NCI-H1930 (cell line): ENCODE measurements at regions not wholly inside any gene's neighbourhood (a gene's known extent, or its start where the extent isn't known, plus 50 kb on each side); places are given as distances from the start of the nearest gene placed in this dataset.

Experiments used
- DNase-seq, 2 experiments: peaks; one replicate each; lab custom pipeline; 2025; lab: John Stamatoyannopoulos, UW

DNA sequence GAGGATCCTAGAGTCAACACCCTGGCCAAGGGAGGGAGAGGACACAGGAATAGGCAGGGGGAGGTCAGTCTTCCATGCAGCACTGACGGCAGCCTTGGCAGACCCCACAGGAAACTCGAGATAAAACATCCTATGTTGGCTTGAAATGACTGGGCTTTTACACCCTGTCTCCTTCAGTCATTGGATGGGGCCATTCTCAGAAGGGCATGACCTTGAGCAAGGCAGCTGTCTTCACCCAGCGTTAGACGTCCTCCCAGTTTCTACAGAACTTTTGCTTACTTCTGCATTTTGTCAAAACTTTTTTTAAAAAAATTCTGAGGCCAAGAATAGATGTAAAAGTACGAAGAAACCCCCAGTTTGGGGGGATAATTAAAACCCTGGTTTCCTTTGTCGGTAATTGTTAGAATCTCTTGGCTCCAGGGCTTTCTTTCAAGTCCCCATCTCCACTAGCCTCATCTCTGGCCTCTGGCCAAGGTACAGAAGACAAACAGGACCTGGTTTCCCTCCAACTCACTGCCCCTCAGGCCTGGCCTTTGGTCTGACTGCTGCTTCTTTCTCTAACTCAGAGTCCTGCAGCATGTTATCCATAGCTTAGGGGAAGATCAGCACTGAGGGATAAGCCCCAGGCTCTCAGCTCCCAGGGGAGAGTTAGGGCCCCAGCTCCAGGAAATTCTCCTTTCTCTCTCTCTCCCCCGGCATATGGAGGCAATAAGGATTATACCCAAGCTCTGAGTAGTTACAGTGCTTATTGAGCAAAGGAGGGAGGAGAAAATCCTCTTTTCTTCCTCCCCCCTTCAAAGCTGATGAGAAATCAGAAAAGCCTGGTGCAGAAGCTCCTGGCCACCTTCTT, 51.6 kb upstream of the KCND3 start:
- no peak for DNase-seq

DNA sequence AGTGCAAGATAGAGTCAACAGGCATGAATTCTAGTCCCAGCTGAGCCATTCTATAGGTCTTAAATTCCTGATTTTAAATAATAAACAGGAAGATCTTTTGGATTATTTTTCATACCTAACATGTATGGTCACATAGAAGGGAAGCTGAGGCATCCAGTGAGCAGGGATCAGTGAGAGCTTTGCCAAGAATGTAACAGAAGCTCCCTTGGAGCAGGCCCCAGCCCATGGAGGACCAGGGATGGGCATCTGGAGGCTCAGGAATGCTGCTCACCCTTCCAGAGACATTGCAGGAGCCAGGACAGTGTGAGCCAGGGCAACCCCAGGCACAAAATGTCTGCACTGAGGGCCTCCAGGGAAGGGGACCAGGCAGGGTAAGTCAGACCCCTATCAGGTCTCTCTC, 54.4 kb upstream of the KCND3 start:
- no peak for DNase-seq

DNA sequence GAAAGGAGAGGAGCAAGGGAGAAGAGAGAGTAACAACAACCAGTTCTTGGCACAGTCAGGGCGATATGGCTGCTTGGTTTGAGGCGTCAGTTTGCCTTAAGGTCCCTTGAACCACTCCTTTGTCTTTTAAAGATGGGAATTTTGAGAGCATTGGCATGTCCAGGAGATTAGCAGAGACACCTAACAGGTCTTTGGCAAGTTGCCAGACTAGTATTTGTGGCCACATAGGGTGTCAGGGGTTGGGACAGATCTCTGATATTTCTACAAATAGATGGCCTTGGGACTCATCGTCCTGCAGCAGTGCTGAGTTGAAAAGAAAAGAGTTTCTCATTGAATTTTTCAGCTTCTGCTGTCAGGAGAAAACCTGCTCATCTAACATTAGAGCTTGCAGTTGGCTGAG, 55.3 kb upstream of the KCND3 start:
- DNase-seq = no peak

DNA sequence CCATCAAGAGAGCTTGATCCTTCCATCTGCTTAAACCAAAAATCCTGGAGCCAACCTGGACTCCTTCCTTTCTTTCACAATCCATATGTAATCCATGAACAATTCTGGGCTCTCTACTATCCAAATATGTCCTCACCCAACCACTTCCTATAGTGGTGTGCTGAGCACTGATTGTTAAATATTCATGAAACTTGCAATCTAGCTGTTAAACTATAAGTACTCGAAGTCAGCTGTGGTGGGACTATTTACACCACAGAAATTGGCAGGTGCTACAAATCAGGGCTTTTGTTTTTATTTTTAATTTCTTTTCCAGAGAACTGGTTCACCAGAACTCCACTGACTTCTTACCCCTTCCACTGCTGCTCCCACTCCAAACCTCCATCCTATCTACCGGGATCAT, 57.2 kb upstream of the KCND3 start:
- DNase-seq = no peak

DNA sequence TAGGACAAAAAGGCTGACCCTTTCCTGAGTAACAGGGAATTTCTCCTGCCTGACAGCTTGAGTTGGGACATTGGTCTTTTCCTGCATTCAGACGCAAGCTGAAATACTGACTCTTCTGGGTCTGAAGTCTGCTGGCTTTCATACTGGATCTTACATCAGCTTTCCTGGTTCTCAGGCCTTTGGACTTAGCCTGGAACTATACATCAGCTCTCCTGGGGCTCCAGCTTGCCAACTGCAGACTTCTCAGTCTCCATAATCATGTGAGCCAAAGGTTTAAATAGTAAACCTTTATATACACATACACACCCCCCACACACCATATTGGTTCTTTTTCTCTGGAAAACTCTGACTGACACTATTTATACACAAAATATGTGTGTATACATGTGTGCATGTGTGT, 59.0 kb upstream of the KCND3 start:
- DNase-seq = no peak

DNA sequence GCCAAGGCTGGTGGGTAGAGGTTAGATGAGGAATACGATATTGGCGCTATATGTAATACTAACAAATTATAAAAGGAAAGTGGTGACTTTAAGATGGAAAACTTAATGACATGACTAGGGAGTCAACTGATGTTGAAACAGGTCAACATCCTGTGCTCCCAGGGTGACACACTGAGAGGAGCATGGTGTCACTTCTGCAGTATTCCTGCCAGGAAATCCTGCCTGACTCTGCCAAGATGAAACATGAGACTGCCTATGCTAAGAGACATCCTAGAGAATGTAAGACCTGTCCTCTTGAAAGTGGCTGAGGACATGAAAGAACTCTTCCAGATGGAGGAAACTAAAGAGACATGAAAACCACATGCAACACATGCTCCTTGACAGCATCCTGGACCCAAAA, 65.0 kb upstream of the KCND3 start:
- no peak for DNase-seq

DNA sequence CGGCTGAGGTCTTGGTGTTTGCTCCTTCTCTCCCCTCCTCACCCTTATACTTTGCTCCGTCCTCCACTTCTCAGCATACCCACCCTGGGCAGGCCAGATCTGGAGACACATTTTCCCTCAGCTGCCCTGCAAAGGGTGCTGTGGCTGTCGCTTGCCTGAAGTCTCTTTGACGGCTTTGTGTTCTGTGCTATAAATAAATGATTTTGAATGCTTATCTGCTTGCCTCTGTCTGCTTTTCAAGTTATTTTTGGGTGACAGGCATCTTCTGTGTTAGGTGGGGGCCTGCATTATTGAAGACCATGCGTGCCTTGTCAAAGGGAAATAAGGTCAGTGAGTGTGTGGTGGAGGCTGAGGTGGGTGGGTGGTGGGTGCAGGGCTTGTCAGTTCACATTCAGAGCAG, 66.9 kb upstream of the KCND3 start:
- no peak for DNase-seq

DNA sequence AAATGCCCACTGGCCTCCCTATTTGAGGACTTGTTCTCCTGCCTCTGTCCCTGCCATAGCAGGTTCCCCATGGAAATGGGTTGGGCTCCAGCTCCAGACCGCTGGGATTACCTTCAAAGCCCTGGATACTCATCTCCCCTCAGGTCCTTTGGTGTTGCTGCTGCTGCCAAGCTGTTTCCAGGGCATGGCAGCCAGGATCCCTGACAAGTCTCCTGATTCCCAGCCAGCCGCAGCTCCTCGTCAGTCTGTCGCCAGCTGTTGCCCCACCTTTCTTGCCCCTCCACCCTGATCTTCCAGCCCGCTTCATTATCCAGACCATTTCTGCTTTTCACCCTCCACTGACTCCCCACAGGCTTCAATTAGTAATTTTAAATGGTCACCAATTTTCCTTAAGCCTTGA, 68.3 kb upstream of the KCND3 start:
- no peak for DNase-seq

DNA sequence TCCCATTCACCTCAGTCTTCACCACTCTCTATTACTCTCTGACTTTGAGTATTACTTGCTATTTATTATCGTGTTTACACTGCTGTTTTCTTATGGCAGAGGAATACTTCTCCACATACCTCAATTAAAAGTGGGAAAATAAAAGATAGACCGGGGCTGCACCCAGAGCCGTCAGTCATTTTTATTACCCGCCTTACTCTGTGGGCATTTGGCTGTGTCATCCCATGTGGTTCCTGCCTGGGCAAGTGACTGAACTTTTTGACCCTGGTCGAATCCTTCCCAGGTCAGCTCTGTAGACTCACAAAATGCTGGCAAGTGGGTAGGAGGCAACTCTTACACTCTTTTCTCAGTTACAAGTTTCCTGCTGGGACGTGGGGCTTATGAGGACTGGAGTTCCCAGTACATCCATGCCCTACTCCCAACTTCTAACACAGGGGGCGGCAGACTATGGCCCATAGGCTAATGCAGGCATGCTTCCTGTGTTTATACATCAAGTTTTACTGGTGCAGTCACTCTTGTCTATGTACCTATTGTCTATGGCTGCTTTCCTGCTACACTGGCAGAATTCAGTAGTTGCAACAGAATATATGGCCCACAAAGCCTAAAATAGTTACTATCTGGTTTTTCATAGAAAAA, 69.5 kb upstream of the KCND3 start:
- DNase-seq = no peak

DNA sequence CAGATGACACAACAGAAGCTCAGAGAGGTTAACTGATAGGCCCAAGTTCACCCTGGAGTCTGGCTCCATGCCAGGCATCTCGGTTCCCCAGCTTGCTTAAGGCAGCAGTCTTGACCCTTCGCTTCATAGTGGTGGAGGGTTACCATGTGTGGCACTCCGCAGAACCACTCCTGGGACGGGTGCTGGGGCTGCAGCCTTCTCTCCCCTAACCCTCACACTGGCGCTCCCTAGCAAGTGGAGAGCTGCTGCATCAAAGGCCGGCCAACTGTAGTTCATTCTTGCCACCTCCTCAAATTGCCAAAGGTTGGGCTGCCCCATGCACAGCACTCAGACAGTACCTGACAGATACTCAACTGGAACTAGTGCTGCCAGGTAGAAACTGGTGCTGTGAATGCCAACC, 70.2 kb upstream of the KCND3 start:
- no peak for DNase-seq

DNA sequence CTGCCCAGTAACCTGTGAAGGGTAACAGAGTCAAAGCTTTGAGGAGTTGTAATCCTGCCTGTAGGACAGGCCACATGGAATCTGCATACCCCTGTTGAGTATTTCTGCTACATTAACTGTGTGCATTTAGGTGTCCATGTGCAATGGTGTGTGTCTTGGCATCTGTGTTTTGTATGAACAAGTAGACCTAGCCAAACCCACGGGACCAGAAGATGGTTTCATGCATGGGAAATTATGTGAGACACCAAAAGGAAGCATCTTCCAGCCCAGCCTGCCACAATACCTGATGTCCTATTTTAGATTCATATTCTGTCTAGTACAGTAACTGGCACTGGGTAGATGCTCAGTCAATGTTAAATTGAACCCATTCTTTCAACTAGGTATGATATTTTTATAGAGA, 70.8 kb upstream of the KCND3 start:
- no peak for DNase-seq

DNA sequence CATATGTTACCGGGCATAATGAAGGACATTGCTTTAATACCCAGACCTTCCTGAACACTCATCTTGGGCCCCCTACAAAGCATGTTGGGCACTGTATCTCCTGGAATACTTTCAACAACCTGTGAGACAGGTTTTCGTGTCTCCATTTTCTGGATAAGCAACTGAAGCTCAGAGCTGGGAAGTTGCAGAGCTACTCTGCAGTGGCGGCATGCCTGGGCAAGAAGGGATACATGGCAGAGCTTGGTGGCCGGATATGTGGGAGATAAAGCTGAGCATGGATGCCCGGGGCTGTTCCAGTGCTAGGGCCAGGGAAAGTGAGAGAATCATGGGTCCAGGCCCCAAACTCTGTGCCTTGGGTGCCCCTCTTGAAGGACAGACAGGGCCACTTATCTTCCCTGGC, 71.6 kb upstream of the KCND3 start:
- DNase-seq = no peak

DNA sequence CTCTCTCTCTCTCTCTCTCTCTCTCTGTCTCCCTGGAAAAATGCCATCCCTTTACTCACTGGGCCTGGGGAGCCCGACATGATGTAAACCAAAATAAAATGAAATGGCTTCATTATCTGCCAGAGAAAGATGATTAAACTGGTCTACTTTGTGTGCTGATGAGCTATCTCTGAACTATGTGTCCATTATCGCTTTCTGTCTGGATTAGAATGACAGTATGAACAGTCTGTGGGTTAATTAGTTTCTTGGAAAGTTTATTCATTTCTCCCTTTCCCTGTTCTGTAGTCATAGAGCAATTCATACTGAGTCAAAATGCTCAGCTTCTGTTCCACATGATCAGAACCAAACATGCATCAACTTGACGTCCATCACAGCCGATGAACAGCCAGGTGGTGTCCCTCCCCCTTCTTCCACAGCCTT, 72.4 kb upstream of the KCND3 start:
- DNase-seq = no peak

DNA sequence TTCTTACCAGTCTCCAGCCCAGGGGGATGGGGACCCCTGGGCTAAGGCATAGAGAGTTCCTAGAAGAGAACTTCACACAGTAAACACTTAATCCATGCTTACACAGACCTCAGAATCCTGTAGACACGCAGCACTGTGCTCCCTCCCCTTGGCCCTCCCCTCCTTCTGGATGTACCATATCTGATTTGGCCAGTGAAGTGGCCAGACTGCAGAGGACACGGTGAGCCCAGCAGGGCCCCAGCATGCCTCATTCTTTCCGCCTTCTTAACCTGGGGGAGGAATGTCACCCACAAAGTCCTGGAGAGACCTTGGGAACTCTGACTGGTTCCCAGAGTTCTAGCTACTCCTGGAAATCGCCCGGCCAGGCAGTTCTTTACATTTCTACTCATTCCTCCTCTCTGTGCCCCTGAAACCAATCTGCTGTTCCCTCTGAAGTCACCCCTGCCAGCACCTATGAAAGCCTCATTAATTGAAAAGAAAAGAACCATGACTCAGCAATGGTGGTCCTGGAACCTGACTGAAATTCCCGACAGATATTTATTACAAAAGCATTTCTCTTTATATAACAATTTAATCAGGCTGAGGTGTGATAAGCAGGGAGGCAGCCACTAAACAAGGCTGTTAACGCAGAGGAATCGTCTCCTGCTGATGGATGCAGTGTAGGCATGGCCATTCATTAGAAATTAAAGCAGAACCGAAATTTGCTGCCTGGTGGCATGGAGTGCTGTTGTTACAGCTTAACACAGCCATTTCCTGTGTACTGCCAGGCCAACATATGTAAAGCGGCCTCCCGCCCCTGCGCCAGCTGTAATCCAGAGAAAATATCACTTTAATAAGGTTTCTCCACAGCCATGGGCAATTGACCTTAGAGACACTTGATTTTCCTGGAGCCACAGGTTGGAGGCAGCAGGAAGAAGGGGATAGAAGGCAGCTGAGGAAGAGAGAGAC, 74.6 kb upstream of the KCND3 start:
- DNase-seq = no peak

DNA sequence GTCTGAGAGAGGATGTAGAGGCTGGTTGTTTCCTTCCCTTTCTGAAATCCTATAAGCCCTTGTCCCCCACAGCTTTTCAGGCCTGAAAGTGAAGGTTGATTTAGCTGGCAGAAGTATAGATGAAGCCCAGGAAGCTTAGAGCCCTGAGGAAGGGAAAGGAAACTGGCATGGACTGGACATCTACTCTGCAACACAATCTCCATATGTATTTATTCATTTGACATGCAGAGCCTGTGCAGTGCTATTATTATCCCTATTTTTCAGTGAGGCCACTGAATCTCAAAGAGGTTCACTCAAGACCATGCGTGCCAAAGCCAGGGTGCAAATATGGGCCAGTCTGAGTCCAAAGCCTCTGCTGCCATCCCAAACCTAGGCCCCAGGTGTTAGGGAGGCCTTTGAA, 78.5 kb upstream of the KCND3 start:
- DNase-seq = no peak

DNA sequence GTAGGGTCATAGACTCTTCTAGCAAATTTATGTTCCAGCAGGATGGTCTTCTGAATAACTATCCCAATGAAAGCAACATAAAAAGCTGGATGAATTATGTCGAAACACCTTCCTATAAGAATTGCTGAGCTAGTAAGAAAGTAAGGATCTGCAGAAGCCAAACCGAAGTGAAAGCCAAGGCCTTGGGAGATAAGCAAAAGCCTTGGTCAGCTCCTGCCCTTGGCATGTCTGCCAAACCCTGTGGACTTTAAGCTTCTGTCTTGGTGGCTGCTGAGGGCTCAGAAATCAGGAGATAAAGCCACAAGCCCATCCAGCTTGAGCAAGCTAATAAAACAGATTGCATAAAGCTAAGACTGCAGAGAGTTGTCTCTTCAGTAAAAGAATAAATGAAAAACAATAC, 81.2 kb upstream of the KCND3 start:
- no peak for DNase-seq

DNA sequence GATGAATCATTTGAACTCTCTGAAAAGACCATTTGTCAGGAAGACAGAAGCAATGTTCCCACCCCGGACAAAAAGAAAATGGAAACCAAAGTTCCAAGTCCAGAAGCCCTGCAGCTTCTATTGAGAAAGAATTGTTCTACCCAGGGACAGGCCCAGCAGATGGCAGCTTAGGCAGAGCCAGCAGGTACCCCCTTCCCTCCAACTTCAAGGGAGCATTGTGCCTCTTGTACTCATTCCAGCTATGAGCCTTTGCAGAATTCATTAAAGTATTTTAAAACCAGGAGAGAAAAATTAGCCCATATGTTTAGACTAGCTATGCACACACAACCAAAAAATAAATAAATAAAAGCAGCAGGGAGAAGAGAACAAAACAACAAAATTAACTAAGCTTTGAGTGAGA, 85.2 kb upstream of the KCND3 start:
- no peak for DNase-seq

DNA sequence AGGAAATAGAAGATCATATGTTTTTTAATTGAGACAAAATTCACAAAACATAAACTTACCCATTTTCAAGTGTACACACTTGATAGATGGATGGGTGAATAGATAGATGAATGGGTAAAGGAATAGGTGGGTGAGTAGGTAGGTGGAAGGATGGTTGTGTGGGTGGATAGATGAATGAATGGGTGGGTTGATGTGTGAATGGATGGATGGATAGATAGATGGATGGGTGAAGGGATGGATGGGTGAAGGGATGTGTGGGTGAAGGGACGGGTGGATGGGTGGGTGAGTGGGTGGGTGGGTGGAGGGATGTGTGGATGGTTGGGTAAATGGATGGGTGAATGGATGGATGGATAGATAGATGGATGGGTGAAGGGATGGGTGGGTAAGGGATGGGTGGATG, 86.1 kb upstream of the KCND3 start:
- DNase-seq = no peak

DNA sequence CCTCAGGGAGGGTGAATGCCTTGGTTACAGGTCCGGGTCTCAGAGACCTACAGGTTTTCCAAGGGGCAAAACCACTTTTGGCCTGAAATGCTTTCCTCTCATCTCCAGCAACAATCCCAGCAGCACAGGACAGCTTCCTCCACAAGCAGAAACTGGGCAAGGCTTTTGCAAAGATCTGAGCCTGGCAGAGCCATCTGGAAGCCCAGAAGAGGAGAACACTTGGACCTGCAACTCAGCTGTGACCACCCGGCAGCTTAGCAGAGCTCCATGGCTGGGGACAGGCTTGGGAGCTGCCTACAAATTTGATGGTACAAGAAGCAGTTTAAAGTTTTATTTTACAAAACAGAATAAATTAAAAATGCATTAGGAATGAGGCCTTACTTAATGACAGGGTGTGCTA, 90.0 kb upstream of the KCND3 start:
- no peak for DNase-seq

DNA sequence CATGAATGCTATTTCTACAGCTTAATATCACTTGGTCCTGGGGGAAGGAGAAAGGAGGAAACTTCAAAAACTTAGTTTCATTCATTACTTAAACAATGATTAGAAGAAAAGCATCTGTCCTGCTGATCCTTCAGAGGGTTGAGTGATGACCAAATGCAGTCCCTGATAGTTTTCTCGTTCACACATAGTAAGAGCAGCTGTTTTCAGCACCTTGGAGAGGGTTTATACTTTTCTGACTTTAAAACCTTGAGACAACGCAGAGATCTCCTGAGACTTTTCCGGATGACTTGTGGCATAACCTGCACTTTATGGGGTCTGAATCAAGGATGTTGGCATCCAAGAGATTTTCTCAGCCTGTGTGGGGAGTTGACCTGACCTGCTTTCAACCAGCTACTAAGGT, 94.0 kb upstream of the KCND3 start:
- DNase-seq = no peak

DNA sequence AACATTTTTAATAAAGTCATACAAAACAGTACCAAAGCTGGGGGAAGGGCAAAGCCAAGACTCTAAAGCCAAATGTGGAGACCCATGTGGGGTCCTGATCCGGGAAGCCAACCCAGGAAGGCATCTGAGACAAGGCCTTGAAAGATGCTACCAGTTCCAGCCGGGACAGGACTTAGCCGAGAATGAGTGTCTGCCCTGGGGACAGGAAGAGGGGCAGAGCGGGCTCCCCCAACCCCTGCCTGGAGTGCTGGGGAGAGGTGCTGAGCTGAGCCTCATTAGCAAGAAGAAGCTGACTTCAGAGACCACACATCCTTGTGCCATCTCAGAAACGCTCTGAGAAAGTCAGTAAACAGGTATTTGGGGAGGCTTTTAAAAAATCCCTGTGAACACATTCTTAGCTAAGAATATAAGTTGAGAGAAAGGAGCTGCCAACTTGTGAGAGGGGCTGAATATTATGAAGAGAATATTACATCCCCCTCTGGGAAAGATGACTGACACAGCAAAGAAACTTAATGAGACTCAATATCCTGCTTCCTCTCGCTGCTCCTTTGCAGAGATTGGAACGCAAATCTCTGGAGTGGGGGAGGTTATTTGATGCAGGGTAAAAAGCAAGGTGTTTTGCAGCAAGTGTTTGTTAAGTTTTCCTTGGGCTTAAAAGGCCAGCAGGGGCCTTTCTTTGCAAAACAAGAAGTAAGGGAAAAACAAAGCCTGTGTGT, 103.3 kb upstream of the KCND3 start:
- DNase-seq = no peak

DNA sequence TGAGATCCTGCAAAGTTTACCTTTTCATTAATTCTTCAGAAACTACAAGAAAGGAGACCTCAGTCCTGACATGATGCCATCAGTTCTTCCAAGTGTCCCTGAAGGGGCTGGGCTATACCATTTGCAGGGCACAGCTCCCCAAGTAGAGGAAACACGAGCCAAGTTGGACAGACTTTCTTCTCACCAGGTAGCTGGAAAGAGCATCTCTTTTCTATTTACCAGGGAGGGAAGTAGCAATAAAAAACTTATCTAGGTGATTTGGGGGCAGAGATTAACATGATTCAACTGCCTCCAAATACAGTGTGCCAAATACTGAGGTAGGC, 103.9 kb upstream of the KCND3 start:
- DNase-seq = no peak
